DMS53 treated with DMSO at 0.1 percent for 48 hours (cell line): ENCODE measurements at regions not wholly inside any gene's neighbourhood (a gene's known extent, or its start where the extent isn't known, plus 50 kb on each side); places are given as distances from the start of the nearest gene placed in this dataset.
A peak's percentile ranks its signal among the peaks of the same experiment; 100 is the strongest.

Experiments used
- DNase-seq: peaks from one replicate; lab custom pipeline; 2025; ENCODE audit not compliant: unreplicated experiment; lab: John Stamatoyannopoulos, UW

DNA sequence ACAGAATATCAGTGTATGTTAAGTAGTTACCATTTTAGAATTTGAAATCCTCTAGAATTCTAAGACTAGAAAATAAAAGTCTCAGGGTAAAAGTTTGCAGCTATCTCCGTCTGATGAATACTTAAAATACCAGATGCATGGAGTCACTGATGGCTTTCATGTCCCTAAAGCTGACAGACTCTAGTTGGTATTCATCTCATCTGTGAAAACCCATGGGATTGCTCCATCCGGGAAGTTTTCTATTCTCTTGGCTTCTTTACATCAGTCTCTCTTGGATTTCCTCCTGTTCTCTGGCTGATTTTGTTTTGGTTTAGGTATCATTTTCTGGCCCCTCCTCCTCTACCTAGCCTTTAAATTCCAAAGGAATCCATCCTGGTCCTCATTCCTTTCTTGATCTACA, 465.6 kb upstream of the POU3F3 start:
- no peak for DNase-seq

- DNase-seq, result no peak
These were observed 451.1 kb upstream of the POU3F3 start for GRCh38 chr2:104402825-104403224.

DNA sequence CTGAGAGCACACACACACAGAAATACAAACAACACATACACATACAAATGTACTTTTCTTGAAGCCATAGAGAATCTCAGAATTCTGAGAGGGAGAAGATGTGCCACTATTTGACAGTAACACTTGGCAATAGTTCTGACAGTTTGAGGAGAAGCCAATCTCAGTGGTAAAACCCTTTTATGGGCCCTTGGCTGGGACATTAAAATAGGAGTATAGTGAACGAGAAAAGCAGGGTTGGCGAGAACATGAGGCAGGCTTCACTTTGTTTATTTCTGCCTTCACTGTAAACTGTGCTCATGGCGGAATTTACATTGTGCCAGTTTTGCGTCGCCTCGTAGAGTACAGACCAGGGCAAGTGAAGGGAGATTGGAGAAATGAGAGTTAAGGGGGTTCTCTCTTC, 449.4 kb upstream of the POU3F3 start:
- DNase-seq, result no peak

GRCh38 chr2:104405623-104406022, 448.3 kb upstream of the POU3F3 start:
- DNase-seq, result no peak

- DNase-seq, result no peak
These were observed 447.6 kb upstream of the POU3F3 start for GRCh38 chr2:104406261-104406726.

DNA sequence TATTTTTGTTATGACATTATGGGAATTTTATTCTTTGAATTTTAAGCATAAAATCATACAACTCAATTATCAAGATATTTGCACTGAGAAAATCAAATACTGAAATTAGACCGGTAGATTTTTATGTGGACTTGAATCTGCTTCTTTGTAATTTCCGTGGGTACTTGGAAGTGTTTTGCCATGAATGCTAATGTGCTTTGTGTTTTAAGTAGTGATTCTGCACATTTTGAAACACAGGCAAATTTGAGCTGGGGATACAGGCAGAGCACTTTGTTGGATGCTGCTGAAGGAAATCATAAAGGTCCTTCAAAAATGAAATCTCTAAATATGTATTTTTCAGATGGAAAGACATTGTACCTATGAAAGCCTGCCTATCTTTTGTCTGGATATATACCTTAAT, 446.3 kb upstream of the POU3F3 start:
- DNase-seq, result no peak

GRCh38 chr2:104408266-104408665, 445.6 kb upstream of the POU3F3 start:
- no peak for DNase-seq

- no peak for DNase-seq
These were observed 443.8 kb upstream of the POU3F3 start for GRCh38 chr2:104410136-104410535.

GRCh38 chr2:104412384-104412783, 441.5 kb upstream of the POU3F3 start:
- peak; percentile 41 for DNase-seq

- DNase-seq, result no peak
These were observed 440.0 kb upstream of the POU3F3 start for GRCh38 chr2:104413890-104414289.

- no peak for DNase-seq
These were observed 438.6 kb upstream of the POU3F3 start for GRCh38 chr2:104415284-104415683.

DNA sequence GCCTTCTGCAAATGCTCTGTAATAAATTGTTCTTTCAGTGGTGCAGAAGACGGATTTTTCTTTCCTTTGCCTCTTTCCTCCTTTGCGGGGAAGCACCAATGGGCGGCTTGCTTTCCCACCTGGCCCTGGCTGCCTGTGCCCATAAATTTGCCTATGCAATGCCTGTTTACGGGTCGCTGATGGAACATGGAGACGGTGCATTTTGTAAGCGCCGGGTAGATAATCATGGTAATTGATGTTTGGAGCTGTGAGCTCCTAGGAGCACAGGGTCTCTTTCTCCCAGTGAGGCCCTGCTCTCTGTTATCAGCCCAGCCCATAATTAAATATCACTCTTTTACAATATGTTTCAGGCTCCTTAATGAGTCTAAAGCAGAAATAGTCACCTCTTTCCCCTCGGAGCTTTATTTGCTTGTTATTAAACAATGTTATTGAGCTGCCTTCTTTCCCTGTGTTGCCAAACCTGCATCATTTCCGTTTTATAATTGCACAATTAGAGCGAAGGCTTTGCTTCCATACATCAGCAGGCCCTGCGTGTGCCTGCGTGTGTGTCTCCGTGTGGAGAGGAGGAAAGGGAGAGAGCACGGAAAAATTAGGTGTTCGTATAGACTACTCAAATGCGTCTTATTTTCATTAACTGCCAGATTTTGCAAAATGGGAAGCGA, 437.4 kb upstream of the POU3F3 start:
- no peak for DNase-seq

DNA sequence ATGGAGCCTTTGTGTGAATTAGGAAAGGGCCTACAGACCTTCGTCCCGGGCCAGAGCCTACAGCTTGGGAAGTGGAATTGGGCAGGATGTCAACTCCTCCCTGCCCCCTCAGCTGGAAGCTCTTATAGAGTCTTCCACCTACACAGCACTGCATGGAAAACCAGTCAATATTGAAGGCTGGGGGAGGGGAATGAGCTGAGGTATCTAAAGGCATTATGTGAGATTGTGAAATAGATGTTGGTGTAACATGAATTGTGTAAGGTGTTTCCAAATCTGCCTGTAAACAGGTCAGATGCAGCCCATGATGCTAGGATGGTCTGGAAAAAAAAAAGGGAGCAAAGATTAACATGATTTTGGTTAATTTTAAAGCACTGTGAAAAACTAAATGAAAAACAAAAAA, 433.5 kb upstream of the POU3F3 start:
- DNase-seq, result no peak

GRCh38 chr2:104420953-104421352, 433.0 kb upstream of the POU3F3 start:
- no peak for DNase-seq

- no peak for DNase-seq
These were observed 427.9 kb upstream of the POU3F3 start for GRCh38 chr2:104425850-104426595.

- no peak for DNase-seq
These were observed 425.8 kb upstream of the POU3F3 start for GRCh38 chr2:104428155-104428554.

GRCh38 chr2:104429639-104430358, 424.1 kb upstream of the POU3F3 start:
- no peak for DNase-seq

DNA sequence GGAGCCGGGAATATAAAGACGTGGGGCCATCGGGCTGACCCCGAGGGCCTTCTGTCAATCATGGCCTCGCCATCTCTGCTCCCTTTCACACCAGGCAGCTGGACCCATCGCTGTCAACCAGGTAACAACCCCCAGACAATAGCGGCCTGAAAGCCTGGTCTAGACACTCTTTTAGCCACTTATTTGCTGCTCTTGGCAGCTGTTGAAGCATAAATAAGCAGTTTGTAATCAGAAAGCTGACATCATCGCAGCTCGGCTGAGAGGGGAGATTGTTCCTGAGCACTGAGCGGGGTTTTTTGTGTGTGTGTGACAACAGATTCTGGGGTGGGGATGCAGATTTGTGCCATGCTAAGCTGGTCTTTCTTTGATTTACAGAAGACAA, 423.6 kb upstream of the POU3F3 start:
- DNase-seq, result peak; percentile 24

- no peak for DNase-seq
These were observed 423.1 kb upstream of the POU3F3 start for GRCh38 chr2:104430852-104431251.

DNA sequence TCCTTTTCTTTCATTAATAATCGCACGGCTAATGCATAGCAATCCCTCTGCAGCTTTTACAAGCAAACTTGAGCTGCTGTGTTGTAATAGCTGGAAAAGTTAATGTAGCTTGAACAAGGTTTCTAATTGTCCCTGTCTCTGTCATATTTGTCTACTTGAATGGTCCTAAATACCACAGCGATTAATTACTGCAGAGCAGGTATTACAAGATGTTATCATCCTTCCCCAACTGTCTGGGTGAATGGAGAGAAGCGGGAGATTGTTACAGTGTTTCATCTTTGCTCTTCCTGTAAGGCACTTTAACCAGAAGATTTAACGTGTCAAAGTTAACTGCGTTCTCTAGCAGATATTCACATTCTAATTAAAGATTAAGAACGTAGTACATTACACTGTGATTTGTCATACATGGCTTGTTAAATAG, 422.2 kb upstream of the POU3F3 start:
- DNase-seq, result no peak

DNA sequence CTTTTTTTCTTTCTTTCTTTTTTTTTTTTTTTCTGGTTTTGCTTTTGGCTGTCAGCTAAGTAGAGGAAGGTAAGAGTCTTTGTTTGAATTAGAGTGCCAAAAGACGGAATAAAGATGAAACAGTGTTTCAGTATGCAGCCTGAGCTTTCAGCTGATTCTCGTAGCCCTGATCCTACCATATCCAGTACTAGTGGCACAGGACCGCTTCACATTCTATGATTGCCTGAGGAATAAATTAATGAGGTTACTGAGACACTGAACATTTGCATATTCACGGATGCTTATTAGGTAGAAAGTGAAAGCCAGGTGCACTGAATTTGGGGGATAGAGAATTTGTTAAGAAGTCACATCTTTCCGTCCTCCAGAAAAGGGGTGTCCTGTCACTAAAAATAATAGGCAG, 421.5 kb upstream of the POU3F3 start:
- DNase-seq, result no peak

DNA sequence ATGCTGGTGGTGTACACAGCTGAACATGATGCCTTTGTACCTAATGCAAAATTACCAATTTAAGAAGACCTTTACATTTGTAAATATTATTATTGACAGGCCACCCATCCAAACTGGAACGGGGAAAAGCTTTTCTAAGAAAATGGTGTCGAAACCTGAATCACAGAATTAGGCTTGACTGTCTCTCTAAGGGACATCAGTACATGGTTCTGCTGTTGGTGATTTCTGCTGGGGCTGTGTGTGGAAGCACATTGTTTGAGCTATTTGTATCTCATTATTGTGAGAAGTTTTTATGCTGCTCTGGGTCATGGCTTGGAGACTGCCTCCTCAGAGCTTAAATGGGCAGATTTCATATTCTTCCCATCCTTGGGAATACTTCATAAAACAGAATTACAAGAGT, 420.9 kb upstream of the POU3F3 start:
- DNase-seq, result no peak
